Heart left ventricle (tissue), 16 donors: ENCODE measurements at regions not wholly inside any gene's neighbourhood (a gene's known extent, or its start where the extent isn't known, plus 50 kb on each side); places are given as distances from the start of the nearest gene placed in this dataset.
"Not testable (repeated sequence)": the region's sequence is repeated elsewhere in the genome, so short reads cannot be mapped to it uniquely, and the experiment has no call there.

ENCODE experiments used
- ATAC-seq, 4 donors: fragments of 200-7000 bp; cut with Tn5 transposase; one replicate each; pipeline ENCODE4 v1.9.1; 2020 to 2022; ENCODE audit warnings: moderate library complexity in 4 of 4, mild to moderate bottlenecking in 3 of 4, moderate number of reproducible peaks in 1 of 4
- DNase-seq, 5 donors: peaks; one replicate each; pipeline ENCODE4 v3.0.0-alpha.2; 2020
- H3K27ac ChIP-seq, 12 donors: fragments of 200-600 bp; sonication (generic) in 4 of 12; one replicate each; pipeline versions ENCODE4 v1.5.0 to v1.8.0; 2016 to 2022; ENCODE audit warnings: mild to moderate bottlenecking in 2 of 12
- H3K27me3 ChIP-seq, 9 donors: fragments of 200-600 bp; sonication (generic) in 2 of 9; one replicate each; pipeline versions ENCODE4 v1.5.1 to v1.8.0; 2016 to 2022; ENCODE audit warnings: mild to moderate bottlenecking in 3 of 9
- H3K36me3 ChIP-seq, 9 donors: fragments of 200-600 bp; sonication (generic) in 2 of 9; one replicate each; pipeline versions ENCODE4 v1.5.0 to v1.8.0; 2018 to 2022; ENCODE audit warnings: mild to moderate bottlenecking in 2 of 9
- H3K4me1 ChIP-seq, 12 donors: fragments of 200-600 bp; sonication (generic) in 4 of 12; one replicate each; pipeline versions ENCODE4 v1.5.0 to v1.8.0; 2016 to 2022; ENCODE audit warnings: mild to moderate bottlenecking in 3 of 12
- H3K4me3 ChIP-seq, 12 donors: fragments of 200-600 bp; sonication (generic) in 4 of 12; one replicate each; pipeline versions ENCODE4 v1.5.0 to v1.8.0; 2017 to 2022; ENCODE audit warnings: mild to moderate bottlenecking in 9 of 12, moderate library complexity in 4 of 12
- H3K9me3 ChIP-seq, 12 donors: fragments of 200-600 bp; sonication (generic) in 4 of 12; one replicate each; pipeline versions ENCODE4 v1.5.0 to v1.8.0; 2016 to 2022; ENCODE audit warnings: mild to moderate bottlenecking in 1 of 12
- POLR2A ChIP-seq, 2 donors: fragments of 450-650 bp; IDR thresholded peaks; one replicate each; pipeline ENCODE4 v1.6.1; 2017; ENCODE audit warnings: antibody characterized with exemption in 2 of 2, mild to moderate bottlenecking in 2 of 2, moderate library complexity in 2 of 2
- WGBS, 4 donors: extraction: QIAGEN DNeasy Blood & Tissue Kit in 2 of 4; methylation state at CpG; one replicate each; pipeline versions ENCODE4 v1.1.5 to v1.1.7; 2013 to 2018; 5-methylcytosine and 5-hydroxymethylcytosine counted together
- intact Hi-C, 10 donors: fragments of 100-400 bp; cut with DNase I; formaldehyde crosslinking; loops; one replicate each; pipeline versions ENCODE4 v1.11.1 to v1.14.2; 2022
- TF ChIP-seq, protein P1 (sequence below), 12 donors: fragments of 200-600 bp; sonication (generic) in 4 of 12; IDR thresholded peaks; one replicate each; pipeline versions ENCODE4 v1.5.0 to v1.8.0; 2018 to 2022; ENCODE audit warnings: antibody characterized with exemption in 12 of 12, mild to moderate bottlenecking in 5 of 12
- donor health status: ischemic (EF 13 %, LVEDD 7.1; RV severe dilation, severe dysfunction).
- donor health status: healthy with polysubstance abuse.
- donor health status: DM: no; HTN: yes; CAD: no.
- donor health status: DM: no; HTN: no; CAD: no.
- donor health status: ischemic (EF 25% LVEDD 6.9; RV normal size, moderate dysfunction).
- donor health status: ischemic (EF 25% LVEDD 5.7; RV mildly dilated, moderate dysfunction).
- donor health status: healthy.
- donor health status: DM: yes; HTN: yes; CAD: no.
- donor health status: ischemic (EF 35%, LVEDD 5.7; RV mildly dilated, moderate dysfunction).
- donor health status: nonischemic (EF 11% LVEDD 7.7; RV severe dilation, severe dysfunction).
- donor health status: DM: yes; HTN: yes; CAD: no.
- donor health status: PGD.
- donor health status: ischemic (EF 29% LVEDD 5.4; RV normal size, mild dysfunction).
- donor health status: nonischemic (EF 23%, LVEDD 6.1; RV moderate dilation, normal function).

DNA sequence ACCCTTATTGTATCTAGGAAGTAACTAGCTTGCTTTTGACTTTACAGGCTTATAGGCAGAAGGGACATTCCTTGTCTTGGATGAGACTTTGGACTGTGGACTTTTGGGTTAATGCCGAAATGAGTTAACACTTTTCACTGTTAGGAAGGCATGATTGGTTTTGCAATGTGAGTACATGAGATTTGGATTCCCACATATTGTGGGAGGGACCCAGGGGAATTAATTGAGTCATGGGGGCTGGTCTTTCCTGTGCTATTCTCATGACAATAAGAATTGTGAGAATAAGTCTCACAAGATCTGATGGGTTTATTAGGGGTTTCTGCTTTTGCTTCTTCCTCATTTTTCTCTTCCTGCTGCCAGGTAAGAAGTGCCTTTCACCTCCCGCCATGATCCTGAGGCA lies 417.5 kb downstream of the HINT1 start:
- H3K9me3 ChIP-seq, result peaks cover 0 to 5% (median 0%) of the 10 kb centered on the region in 12 donors
- no peak overlapping the region for H3K27ac ChIP-seq
- ATAC-seq (no peak), DNase-seq (no peak)
- intact Hi-C loops, result no loop called here
- no peak overlapping the region for H3K4me3 ChIP-seq
- H3K4me1 ChIP-seq, result no peaks in the 10 kb centered on the region
- no peaks in the 10 kb centered on the region for H3K27me3 ChIP-seq
- TF ChIP-seq POLR2A (IDR thresholded peaks at IDR 0.05), result no peak
- TF ChIP-seq, protein P1, sequence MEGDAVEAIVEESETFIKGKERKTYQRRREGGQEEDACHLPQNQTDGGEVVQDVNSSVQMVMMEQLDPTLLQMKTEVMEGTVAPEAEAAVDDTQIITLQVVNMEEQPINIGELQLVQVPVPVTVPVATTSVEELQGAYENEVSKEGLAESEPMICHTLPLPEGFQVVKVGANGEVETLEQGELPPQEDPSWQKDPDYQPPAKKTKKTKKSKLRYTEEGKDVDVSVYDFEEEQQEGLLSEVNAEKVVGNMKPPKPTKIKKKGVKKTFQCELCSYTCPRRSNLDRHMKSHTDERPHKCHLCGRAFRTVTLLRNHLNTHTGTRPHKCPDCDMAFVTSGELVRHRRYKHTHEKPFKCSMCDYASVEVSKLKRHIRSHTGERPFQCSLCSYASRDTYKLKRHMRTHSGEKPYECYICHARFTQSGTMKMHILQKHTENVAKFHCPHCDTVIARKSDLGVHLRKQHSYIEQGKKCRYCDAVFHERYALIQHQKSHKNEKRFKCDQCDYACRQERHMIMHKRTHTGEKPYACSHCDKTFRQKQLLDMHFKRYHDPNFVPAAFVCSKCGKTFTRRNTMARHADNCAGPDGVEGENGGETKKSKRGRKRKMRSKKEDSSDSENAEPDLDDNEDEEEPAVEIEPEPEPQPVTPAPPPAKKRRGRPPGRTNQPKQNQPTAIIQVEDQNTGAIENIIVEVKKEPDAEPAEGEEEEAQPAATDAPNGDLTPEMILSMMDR (IDR thresholded peaks at IDR 0.05), result no peak
- 80 to 91% (median 85%) methylated on average over 2 of the region's 2 CpGs for WGBS, 4 donors
- H3K36me3 ChIP-seq, result no peaks in the 10 kb centered on the region

DNA sequence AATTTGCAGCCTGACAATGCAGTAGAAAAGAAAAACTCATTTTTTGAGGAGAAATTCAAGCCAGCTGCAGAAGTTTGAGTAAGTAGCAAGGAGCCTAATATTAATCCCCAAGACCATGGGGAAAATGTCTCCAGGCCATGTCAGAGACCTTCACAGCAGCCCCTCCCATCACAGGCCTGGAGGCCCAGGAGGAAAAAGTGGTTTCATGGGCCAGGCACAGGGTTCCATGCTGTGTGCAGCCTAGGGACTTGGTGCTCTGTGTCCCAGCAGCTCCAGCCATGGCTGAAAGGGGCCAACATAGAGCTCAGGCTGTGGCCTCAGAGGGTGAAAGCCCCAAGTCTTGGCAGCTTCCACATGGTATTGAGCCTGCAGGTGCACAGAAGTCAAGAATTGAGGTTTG lies 418.4 kb downstream of the HINT1 start:
- H3K4me1 ChIP-seq, H3K4me3 ChIP-seq, ATAC-seq, H3K27me3 ChIP-seq, H3K27ac ChIP-seq, intact Hi-C loops, DNase-seq, H3K36me3 ChIP-seq, H3K9me3 ChIP-seq: not testable (repeated sequence)

DNA sequence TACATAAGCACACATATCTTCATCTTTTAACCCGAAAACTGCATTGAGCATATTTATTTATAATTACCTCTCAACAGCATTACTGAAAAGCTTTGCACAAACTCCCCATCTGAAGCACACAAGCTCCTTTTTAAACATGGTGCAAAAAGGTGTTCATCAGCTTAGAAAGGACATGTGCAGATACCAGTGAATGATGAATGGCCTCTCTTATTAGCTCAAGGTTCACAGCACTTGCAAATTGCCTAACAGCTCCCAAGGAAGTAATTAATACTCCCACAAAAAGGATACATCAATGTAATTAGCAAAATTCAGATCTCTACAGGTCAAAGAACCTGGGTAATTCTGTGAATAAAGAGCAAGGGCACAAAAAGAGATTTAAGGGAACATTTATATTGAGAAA lies 422.0 kb downstream of the HINT1 start:
- Histone ChIP-seq H3K27me3 (no peaks in the 10 kb centered on the region), H3K27ac (no peak overlapping the region), H3K4me3 (no peak overlapping the region), H3K36me3 (no peaks in the 10 kb centered on the region), H3K9me3 (peaks cover 0 to 16% (median 6%) of the 10 kb centered on the region in 12 donors), H3K4me1 (no peaks in the 10 kb centered on the region)
- ATAC-seq (no peak), DNase-seq (no peak)
- TF ChIP-seq, protein P1 (IDR thresholded peaks at IDR 0.05), result no peak
- no peak for TF ChIP-seq POLR2A (IDR thresholded peaks at IDR 0.05)
- intact Hi-C loops, result no loop called here
- 78 to 94% (median 89%) methylated on average over 1 of the region's 1 CpG for WGBS, 4 donors

DNA sequence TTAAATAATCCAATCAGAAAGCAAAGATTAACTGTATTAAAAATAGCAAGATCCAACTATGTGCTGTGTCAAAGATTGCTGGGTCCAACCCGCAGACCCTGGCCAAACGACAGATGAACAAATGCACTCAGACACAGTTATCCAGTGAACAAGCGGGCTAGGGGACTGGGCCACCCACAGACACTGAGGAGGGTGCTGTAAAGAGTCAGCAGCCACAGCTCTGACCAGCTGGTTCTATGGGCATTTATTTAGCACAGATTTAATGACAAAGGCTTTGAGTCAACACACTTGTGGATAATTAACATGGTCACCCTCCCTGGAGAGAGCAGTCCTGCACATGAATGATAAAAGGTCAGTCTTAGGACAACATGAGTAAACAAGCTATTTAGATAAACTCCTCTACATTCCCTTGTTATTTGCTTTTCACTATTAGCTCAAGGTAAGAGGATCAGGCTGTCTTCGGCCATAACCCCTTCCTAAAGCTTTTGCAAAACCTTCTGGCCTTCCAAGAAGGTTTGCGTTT lies 424.9 kb downstream of the HINT1 start:
- intact Hi-C loops, result no loop called here
- Histone ChIP-seq H3K4me3 (no peak overlapping the region), H3K9me3 (peaks cover 0 to 17% (median 5%) of the 10 kb centered on the region in 12 donors), H3K4me1 (no peaks in the 10 kb centered on the region), H3K36me3 (no peaks in the 10 kb centered on the region), H3K27ac (no peak overlapping the region), H3K27me3 (no peaks in the 10 kb centered on the region)
- no peak for DNase-seq
- WGBS, 4 donors, result 86 to 93% (median 89%) methylated on average over 5 of the region's 5 CpGs
- TF ChIP-seq POLR2A (IDR thresholded peaks at IDR 0.05), result no peak
- TF ChIP-seq, protein P1 (IDR thresholded peaks at IDR 0.05), result no peak
- no peak for ATAC-seq

DNA sequence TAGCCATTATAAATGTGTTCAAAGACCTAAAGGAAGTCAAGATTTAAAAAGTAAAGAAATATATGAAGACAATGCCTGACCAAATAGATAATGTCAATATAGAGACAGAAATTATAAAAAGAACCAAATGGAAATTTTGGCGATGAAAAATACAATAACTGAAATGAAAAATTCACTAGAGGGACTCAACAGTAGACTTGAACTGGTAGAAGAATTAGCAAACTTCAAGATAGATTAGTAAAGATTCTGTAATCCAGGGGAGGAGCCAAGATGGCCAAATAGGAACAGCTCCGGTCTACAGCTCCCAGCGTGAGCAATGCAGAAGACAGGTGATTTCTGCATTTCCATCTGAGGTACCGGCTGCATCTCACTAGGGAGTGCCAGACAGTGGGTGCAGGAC lies 433.2 kb downstream of the HINT1 start:
- no peaks in the 10 kb centered on the region for H3K27me3 ChIP-seq
- H3K36me3 ChIP-seq, result no peaks in the 10 kb centered on the region
- DNase-seq (no peak), ATAC-seq (no peak)
- no peaks in the 10 kb centered on the region for H3K4me1 ChIP-seq
- H3K4me3 ChIP-seq, result no peak overlapping the region
- H3K27ac ChIP-seq, result no peak overlapping the region
- no peak for TF ChIP-seq POLR2A (IDR thresholded peaks at IDR 0.05)
- TF ChIP-seq, protein P1 (IDR thresholded peaks at IDR 0.05), result no peak
- H3K9me3 ChIP-seq, result peaks cover 0 to 16% (median 7%) of the 10 kb centered on the region in 12 donors
- intact Hi-C loops, result no loop called here
- WGBS, 4 donors, result 95 to 98% (median 96%) methylated on average over 4 of the region's 4 CpGs
